Uterus (tissue), 2 donors: ENCODE measurements at regions not wholly inside any gene's neighbourhood (a gene's known extent, or its start where the extent isn't known, plus 50 kb on each side); places are given as distances from the start of the nearest gene placed in this dataset.

ENCODE experiments used
- POLR2A ChIP-seq, 2 donors: fragments of 450-650 bp; IDR thresholded peaks; one replicate each; pipeline ENCODE4 v1.6.1; 2016; ENCODE audit warnings: antibody characterized with exemption in 2 of 2, mild to moderate bottlenecking in 1 of 2, moderate library complexity in 1 of 2
- TF ChIP-seq, protein P1 (sequence below), 4 experiments: fragments of 200-600 bp in 2 of 4; fragments of 450-650 bp in 2 of 4; sonication (generic) in 2 of 4; IDR thresholded peaks; one replicate each; pipeline ENCODE4 v1.5.1; 2016 to 2019; ENCODE audit warnings: antibody characterized with exemption in 4 of 4, mild to moderate bottlenecking in 2 of 4, moderate library complexity in 1 of 4

DNA sequence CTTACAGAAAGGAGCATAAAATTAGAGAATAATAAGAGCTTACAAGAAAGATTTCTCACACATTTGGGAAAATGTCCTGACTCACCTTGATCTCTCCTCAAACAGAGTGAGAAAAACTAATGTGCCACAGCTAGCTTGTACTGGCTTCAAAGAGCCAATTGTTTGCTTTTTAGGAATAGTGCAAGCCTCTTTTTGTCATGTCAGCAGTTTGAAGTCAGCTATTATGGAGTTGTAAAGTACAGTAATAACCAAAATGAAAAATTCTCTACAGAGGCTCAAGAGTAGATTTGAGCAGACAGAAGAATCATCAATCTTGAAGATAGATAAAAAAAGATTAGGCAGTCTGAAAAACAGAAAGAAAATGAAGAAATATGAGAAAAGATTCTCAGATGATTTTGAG is 313.4 kb upstream of the GPR149 start:
- TF ChIP-seq, protein P1, sequence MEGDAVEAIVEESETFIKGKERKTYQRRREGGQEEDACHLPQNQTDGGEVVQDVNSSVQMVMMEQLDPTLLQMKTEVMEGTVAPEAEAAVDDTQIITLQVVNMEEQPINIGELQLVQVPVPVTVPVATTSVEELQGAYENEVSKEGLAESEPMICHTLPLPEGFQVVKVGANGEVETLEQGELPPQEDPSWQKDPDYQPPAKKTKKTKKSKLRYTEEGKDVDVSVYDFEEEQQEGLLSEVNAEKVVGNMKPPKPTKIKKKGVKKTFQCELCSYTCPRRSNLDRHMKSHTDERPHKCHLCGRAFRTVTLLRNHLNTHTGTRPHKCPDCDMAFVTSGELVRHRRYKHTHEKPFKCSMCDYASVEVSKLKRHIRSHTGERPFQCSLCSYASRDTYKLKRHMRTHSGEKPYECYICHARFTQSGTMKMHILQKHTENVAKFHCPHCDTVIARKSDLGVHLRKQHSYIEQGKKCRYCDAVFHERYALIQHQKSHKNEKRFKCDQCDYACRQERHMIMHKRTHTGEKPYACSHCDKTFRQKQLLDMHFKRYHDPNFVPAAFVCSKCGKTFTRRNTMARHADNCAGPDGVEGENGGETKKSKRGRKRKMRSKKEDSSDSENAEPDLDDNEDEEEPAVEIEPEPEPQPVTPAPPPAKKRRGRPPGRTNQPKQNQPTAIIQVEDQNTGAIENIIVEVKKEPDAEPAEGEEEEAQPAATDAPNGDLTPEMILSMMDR (IDR thresholded peaks at IDR 0.05): no peak
- no peak for TF ChIP-seq POLR2A (IDR thresholded peaks at IDR 0.05)
